ENCODE measurements at regions not wholly inside any gene's neighbourhood (a gene's known extent, or its start where the extent isn't known, plus 50 kb on each side); places are given as distances from the start of the nearest gene placed in this dataset.

GRCh38 chr18:10401930-10402329, 52.5 kb upstream of the APCDD1 start:
- no peak for DNase-seq

- DNase-seq, result no peak
These were observed 51.4 kb upstream of the APCDD1 start for GRCh38 chr18:10402871-10403559.

- no peak for DNase-seq
These were observed 50.7 kb upstream of the APCDD1 start for GRCh38 chr18:10403708-10404107.

- DNase-seq, result no peak
These were observed 50.3 kb upstream of the APCDD1 start for GRCh38 chr18:10404168-10404567.
